CD4-positive, alpha-beta memory T cell (primary cell): ENCODE measurements at regions not wholly inside any gene's neighbourhood (a gene's known extent, or its start where the extent isn't known, plus 50 kb on each side); places are given as distances from the start of the nearest gene placed in this dataset.

Source experiments
- CTCF ChIA-PET: fragments of 350-600 bp; sonication (Branson Sonifier 250); formaldehyde crosslinking; loops from one replicate; lab custom pipeline; 2021; ENCODE audit warnings: inconsistent platforms; ENCODE audit not compliant: partially characterized antibody; lab: Charles Lee
- POLR2A ChIA-PET: fragments of 350-600 bp; sonication (Branson Sonifier 250); formaldehyde crosslinking; loops from one replicate; lab custom pipeline; 2021; ENCODE audit not compliant: partially characterized antibody; lab: Charles Lee
- DNase-seq, 5 donors: peaks; one replicate each; pipeline versions ENCODE4 v3.0.0 to v3.0.0-alpha.2; 2020 to 2022; ENCODE audit warnings: mixed read lengths in 1 of 5
- H3K27ac ChIP-seq: one replicate; pipeline ENCODE4 v1.7.0; 2013; ENCODE audit warnings: low read depth, low read length
- H3K27me3 ChIP-seq: 2 replicates; pipeline ENCODE4 v1.7.0; 2013; ENCODE audit warnings: mild to moderate bottlenecking, low read length, moderate library complexity; ENCODE audit not compliant: insufficient read depth
- H3K36me3 ChIP-seq: 2 replicates; pipeline ENCODE4 v1.7.0; 2013; ENCODE audit warnings: mild to moderate bottlenecking, low read length, moderate library complexity; ENCODE audit not compliant: insufficient read depth
- H3K4me1 ChIP-seq: 2 replicates; pipeline ENCODE4 v1.7.0; 2013; ENCODE audit warnings: mild to moderate bottlenecking, low read length, moderate library complexity; ENCODE audit not compliant: insufficient read depth
- H3K4me3 ChIP-seq, 2 donors: one replicate each; pipeline ENCODE4 v1.7.0; 2013; ENCODE audit warnings: low read length in 2 of 2, mild to moderate bottlenecking in 1 of 2
- H3K9me3 ChIP-seq, 2 donors: one replicate each; pipeline ENCODE4 v1.7.0; 2013; ENCODE audit warnings: low read length in 2 of 2, control low read depth in 1 of 2; ENCODE audit not compliant: control insufficient read depth in 1 of 2
- H3K27ac Mint-ChIP-seq, 7 donors: one replicate each; pipeline ENCODE4 v1.8.0; 2020 to 2021; ENCODE audit warnings: mixed read lengths in 7 of 7, mild to moderate bottlenecking in 6 of 7, inconsistent platforms in 3 of 7, moderate library complexity in 3 of 7
- H3K27me3 Mint-ChIP-seq, 2 donors: one replicate each; pipeline ENCODE4 v1.8.0; 2020 to 2021; ENCODE audit warnings: mixed read lengths in 2 of 2
- H3K36me3 Mint-ChIP-seq, 2 donors: one replicate each; pipeline ENCODE4 v1.8.0; 2020 to 2021; ENCODE audit warnings: mixed read lengths in 2 of 2, inconsistent platforms in 1 of 2, mild to moderate bottlenecking in 1 of 2
- H3K4me1 Mint-ChIP-seq, 4 donors: one replicate each; pipeline ENCODE4 v1.8.0; 2020 to 2021; ENCODE audit warnings: mixed read lengths in 4 of 4, mild to moderate bottlenecking in 1 of 4
- H3K4me3 Mint-ChIP-seq, 8 donors: one replicate each; pipeline ENCODE4 v1.8.0; 2020 to 2021; ENCODE audit warnings: mixed read lengths in 8 of 8, mild to moderate bottlenecking in 7 of 8, moderate library complexity in 6 of 8, inconsistent platforms in 3 of 8
- H3K9me3 Mint-ChIP-seq, 8 donors: one replicate each; pipeline ENCODE4 v1.8.0; 2020 to 2021; ENCODE audit warnings: mixed read lengths in 8 of 8, mild to moderate bottlenecking in 5 of 8, inconsistent platforms in 3 of 8, moderate library complexity in 1 of 8
- intact Hi-C: fragments of 100-400 bp; cut with micrococcal nuclease; formaldehyde crosslinking; loops from one replicate; pipeline ENCODE4 v1.15.1; 2023

DNA sequence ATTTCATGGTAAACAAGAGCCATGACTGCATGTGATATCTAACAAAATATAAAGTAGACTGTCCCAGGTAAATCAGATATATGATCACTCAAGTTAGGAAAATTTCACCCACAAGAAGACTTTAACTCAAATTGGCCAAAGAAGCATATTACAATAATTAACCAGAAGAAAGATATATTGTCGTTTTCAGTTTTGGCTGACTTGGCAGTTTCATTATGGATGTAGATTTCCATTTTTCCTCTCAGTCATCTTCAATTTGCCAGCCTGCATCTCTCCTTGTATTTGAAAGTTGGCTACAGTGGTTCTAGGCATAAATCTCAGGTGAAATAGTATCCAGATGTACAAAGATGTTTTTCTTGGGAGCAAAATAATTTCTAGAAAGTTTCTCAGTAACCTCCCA lies 761.6 kb downstream of the LRFN5 start:
- Mint-ChIP-seq H3K36me3 (no peaks in the 10 kb centered on the region), H3K27ac (no peak overlapping the region), H3K4me3 (no peak overlapping the region), H3K27me3 (no peaks in the 10 kb centered on the region), H3K4me1 (no peaks in the 10 kb centered on the region), H3K9me3 (peaks cover 0 to 6% (median under 1%) of the 10 kb centered on the region in 8 donors)
- Histone ChIP-seq H3K27ac (no peak overlapping the region), H3K4me1 (no peaks in the 10 kb centered on the region), H3K9me3 (no peaks in the 10 kb centered on the region), H3K27me3 (no peaks in the 10 kb centered on the region), H3K4me3 (no peak overlapping the region), H3K36me3 (no peaks in the 10 kb centered on the region)
- intact Hi-C loops, result no loop called here
- CTCF ChIA-PET, result no interaction called here
- POLR2A ChIA-PET, result no interaction called here
- DNase-seq, result no peak

DNA sequence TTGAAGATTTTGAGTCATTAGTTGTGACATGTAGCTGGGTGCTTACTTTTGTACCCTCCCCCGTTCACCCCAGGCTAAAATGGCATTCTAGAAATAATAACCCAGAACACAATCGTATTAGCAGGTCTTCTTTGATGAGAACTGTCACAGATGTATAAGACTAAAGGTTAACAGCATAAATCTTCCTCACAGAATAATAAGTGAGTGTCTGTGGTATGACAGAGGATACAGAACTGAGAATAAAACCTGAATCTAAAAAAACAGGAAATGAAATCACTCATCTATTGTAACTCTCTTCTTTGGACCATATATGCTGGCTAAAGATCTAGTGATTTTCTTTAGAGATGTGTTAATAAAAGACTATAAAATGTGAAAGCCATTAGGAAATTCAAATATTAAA lies 746.6 kb downstream of the LRFN5 start:
- Histone ChIP-seq H3K9me3 (no peaks in the 10 kb centered on the region), H3K36me3 (no peaks in the 10 kb centered on the region), H3K27ac (no peak overlapping the region), H3K27me3 (no peaks in the 10 kb centered on the region), H3K4me3 (no peak overlapping the region), H3K4me1 (no peaks in the 10 kb centered on the region)
- DNase-seq, result no peak
- POLR2A ChIA-PET, result no interaction called here
- intact Hi-C loops, result no loop called here
- no peaks in the 10 kb centered on the region for H3K4me1 Mint-ChIP-seq
- no peak overlapping the region for H3K27ac Mint-ChIP-seq
- H3K36me3 Mint-ChIP-seq, result no peaks in the 10 kb centered on the region
- no peak overlapping the region for H3K4me3 Mint-ChIP-seq
- no peaks in the 10 kb centered on the region for H3K27me3 Mint-ChIP-seq
- CTCF ChIA-PET, result no interaction called here
- H3K9me3 Mint-ChIP-seq, result peaks cover 0 to 6% (median 2%) of the 10 kb centered on the region in 8 donors

DNA sequence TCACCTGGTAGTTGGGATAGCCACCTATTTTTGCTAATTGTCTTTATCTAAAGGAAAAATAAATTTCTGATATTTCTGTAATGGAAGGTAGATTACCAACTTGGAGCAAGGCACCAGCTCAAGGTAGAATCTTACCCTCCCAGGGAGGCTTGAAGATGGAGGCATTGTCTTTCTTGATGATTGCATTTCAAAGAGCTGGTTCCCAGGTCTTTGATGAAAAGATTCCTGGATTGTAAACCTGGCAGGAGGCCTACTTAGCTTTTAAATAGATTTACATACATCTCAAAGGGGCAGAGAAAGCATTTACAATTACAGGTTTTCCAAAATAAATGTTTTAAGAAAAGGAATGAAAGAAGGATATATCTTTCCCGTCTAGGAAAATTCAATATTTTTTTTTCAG lies 729.2 kb downstream of the LRFN5 start:
- intact Hi-C loops, result no loop called here
- CTCF ChIA-PET, result no interaction called here

DNA sequence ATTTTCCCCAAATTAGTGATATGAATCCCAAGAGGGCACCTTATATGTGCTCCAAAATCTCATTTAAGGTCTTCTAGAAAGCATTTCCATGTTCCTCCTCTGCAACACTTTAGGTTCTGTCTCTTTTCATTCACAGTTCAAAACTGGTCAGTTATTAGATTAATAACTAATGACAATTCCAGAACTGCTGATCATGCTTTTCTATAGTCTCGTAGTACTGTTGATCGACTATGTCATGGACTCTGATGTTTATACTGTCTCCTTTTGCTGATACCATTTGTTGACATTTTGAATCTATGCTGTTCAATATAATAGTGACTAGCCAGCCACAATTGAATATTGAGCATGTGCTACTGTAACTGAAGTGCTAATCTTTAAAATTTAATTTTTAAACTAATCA lies 728.3 kb downstream of the LRFN5 start:
- Histone ChIP-seq H3K27ac (no peak overlapping the region), H3K4me1 (no peaks in the 10 kb centered on the region), H3K9me3 (no peaks in the 10 kb centered on the region), H3K36me3 (no peaks in the 10 kb centered on the region), H3K27me3 (no peaks in the 10 kb centered on the region), H3K4me3 (no peak overlapping the region)
- no peak for DNase-seq
- ChIA-PET POLR2A (no interaction called here), CTCF (no interaction called here)
- no peaks in the 10 kb centered on the region for H3K27me3 Mint-ChIP-seq
- H3K4me3 Mint-ChIP-seq, result no peak overlapping the region
- peaks cover 0 to 6% (median 0%) of the 10 kb centered on the region in 8 donors for H3K9me3 Mint-ChIP-seq
- H3K4me1 Mint-ChIP-seq, result no peaks in the 10 kb centered on the region
- intact Hi-C loops, result no loop called here
- no peak overlapping the region for H3K27ac Mint-ChIP-seq
- no peaks in the 10 kb centered on the region for H3K36me3 Mint-ChIP-seq

More for the DNA sequence above, 729.2 kb downstream of the LRFN5 start:
- POLR2A ChIA-PET, result no interaction called here
- Mint-ChIP-seq H3K9me3 (peaks cover 0 to 6% (median 0%) of the 10 kb centered on the region in 8 donors), H3K4me3 (no peak overlapping the region), H3K36me3 (no peaks in the 10 kb centered on the region), H3K27me3 (no peaks in the 10 kb centered on the region), H3K4me1 (no peaks in the 10 kb centered on the region), H3K27ac (no peak overlapping the region)
- H3K27ac ChIP-seq, result no peak overlapping the region
- H3K4me1 ChIP-seq, result no peaks in the 10 kb centered on the region
- no peaks in the 10 kb centered on the region for H3K27me3 ChIP-seq
- H3K9me3 ChIP-seq, result no peaks in the 10 kb centered on the region
- no peaks in the 10 kb centered on the region for H3K36me3 ChIP-seq
- no peak overlapping the region for H3K4me3 ChIP-seq
- no peak for DNase-seq

DNA sequence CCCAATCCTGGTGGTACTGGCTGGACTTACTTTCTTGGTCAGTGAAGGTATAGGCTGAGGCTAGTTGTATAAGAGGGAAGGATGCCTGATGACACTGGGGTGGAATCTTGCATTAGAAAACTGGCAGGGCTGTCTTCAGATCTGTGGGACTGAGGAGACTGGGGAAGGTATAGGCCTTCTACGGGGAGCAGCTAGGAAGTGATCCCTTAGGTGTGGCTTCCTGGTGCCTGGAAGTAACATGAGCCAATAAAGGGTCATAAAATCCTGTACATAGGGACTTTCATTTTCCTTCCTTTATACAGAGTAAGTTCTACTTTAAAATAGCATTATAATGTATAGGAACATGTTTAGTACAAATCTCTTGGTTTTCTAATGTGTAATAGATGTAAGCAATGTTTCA lies 716.8 kb downstream of the LRFN5 start:
- Histone ChIP-seq H3K27me3 (no peaks in the 10 kb centered on the region), H3K4me1 (no peaks in the 10 kb centered on the region), H3K9me3 (no peaks in the 10 kb centered on the region), H3K27ac (no peak overlapping the region), H3K36me3 (no peaks in the 10 kb centered on the region), H3K4me3 (no peak overlapping the region)
- CTCF ChIA-PET, result no interaction called here
- H3K27ac Mint-ChIP-seq, result no peak overlapping the region
- H3K4me1 Mint-ChIP-seq, result no peaks in the 10 kb centered on the region
- H3K27me3 Mint-ChIP-seq, result no peaks in the 10 kb centered on the region
- H3K36me3 Mint-ChIP-seq, result no peaks in the 10 kb centered on the region
- POLR2A ChIA-PET, result no interaction called here
- H3K4me3 Mint-ChIP-seq, result no peak overlapping the region
- no peak for DNase-seq
- H3K9me3 Mint-ChIP-seq, result peaks cover 2 to 18% (median 9%) of the 10 kb centered on the region in 8 donors
- intact Hi-C loops, result no loop called here

DNA sequence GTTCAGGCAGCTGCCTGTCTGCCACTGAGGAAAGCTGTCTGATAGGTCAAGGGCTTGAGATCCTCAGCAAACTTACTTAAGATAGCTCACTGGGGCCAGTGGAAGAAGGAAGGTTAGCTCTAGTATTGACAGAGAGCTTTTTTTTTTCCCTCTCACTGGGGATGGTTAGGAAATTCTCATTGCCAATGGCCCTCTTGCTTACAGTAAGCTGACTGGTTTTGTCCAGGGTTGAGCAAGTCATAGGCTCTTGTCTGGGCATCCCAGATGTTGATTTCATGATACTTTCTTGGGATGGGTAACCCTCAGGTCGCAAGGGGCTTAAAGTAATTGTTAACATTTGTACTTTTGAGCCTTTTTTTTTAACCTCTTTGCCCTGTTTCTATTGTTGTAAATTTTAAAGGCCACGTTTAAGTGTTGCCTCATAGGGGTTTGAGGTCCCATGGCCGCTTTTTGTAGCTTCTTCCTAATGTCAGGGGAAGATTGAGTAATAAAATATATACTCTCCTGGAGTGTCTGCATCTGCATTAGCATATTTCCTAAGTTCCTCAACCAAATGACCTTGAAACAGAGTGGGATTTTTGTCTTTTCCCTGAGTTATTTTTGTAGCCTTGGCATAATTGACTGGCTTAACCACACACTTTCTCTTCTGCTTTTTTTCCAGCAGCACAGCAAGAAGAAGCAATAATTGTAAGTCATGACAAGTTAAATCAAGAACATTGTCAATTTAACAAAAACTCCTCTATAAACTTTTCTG lies 716.0 kb downstream of the LRFN5 start:
- Mint-ChIP-seq H3K27ac (no peak overlapping the region), H3K36me3 (no peaks in the 10 kb centered on the region), H3K4me1 (no peaks in the 10 kb centered on the region), H3K27me3 (no peaks in the 10 kb centered on the region), H3K4me3 (no peak overlapping the region), H3K9me3 (peaks cover 2 to 18% (median 9%) of the 10 kb centered on the region in 8 donors)
- H3K9me3 ChIP-seq, result no peaks in the 10 kb centered on the region
- no peaks in the 10 kb centered on the region for H3K27me3 ChIP-seq
- intact Hi-C loops, result no loop called here
- H3K36me3 ChIP-seq, result no peaks in the 10 kb centered on the region
- CTCF ChIA-PET, result no interaction called here
- no peak overlapping the region for H3K4me3 ChIP-seq
- POLR2A ChIA-PET, result no interaction called here
- no peak overlapping the region for H3K27ac ChIP-seq
- H3K4me1 ChIP-seq, result no peaks in the 10 kb centered on the region
- DNase-seq, result no peak

- Mint-ChIP-seq H3K4me3 (no peak overlapping the region), H3K4me1 (no peaks in the 10 kb centered on the region), H3K27me3 (no peaks in the 10 kb centered on the region), H3K36me3 (no peaks in the 10 kb centered on the region), H3K27ac (no peak overlapping the region), H3K9me3 (peaks cover 0 to 16% (median 6%) of the 10 kb centered on the region in 8 donors)
- H3K4me3 ChIP-seq, result no peak overlapping the region
- no peaks in the 10 kb centered on the region for H3K27me3 ChIP-seq
- H3K27ac ChIP-seq, result no peak overlapping the region
- ChIA-PET POLR2A (no interaction called here), CTCF (no interaction called here)
- intact Hi-C loops, result no loop called here
- no peaks in the 10 kb centered on the region for H3K4me1 ChIP-seq
- no peaks in the 10 kb centered on the region for H3K9me3 ChIP-seq
- no peak for DNase-seq
- no peaks in the 10 kb centered on the region for H3K36me3 ChIP-seq
Observed at GRCh38 chr14:42319996-42320395, 713.3 kb downstream of the LRFN5 start.
